HL-60 (cell line): ENCODE measurements at regions not wholly inside any gene's neighbourhood (a gene's known extent, or its start where the extent isn't known, plus 50 kb on each side); places are given as distances from the start of the nearest gene placed in this dataset.

Source experiments
- DNase-seq, 2 experiments: peaks; one replicate each; pipeline ENCODE4 v3.0.0-alpha.2; 2010 to 2020; ENCODE audit warnings: low read depth in 1 of 2, low spot score in 1 of 2
- H3K27ac ChIP-seq: fragments of 250-450 bp; sonication (Bioruptor Pico); replicated peaks from 2 replicates; pipeline ENCODE4 v1.5.1; 2020; ENCODE audit warnings: mild to moderate bottlenecking, moderate library complexity
- H3K27me3 ChIP-seq: fragments of 250-450 bp; sonication (Bioruptor Pico); 2 replicates; pipeline ENCODE4 v1.5.1; 2021; ENCODE audit warnings: mild to moderate bottlenecking, moderate library complexity; ENCODE audit not compliant: insufficient read depth, poor library complexity, severe bottlenecking
- H3K4me3 ChIP-seq: replicated peaks from 2 replicates; pipeline ENCODE4 v1.5.1; 2011; ENCODE audit warnings: mild to moderate bottlenecking, control low read depth, low read length; ENCODE audit not compliant: insufficient read depth
- GABPA ChIP-seq: IDR thresholded peaks from 2 replicates; pipeline ENCODE4 v1.6.1; 2012; ENCODE audit warnings: low read depth
- POLR2AphosphoS5 ChIP-seq: IDR thresholded peaks from 2 replicates; pipeline ENCODE4 v1.6.1; 2012; ENCODE audit warnings: low read depth
- SPI1 ChIP-seq: IDR thresholded peaks from 2 replicates; pipeline ENCODE4 v1.6.1; 2012; ENCODE audit warnings: low read depth, mild to moderate bottlenecking, borderline replicate concordance
- TF ChIP-seq, protein P1 (sequence below): IDR thresholded peaks from one replicate; pipeline ENCODE4 v1.5.1; 2011; ENCODE audit warnings: low read length, control low read depth, inconsistent platforms; ENCODE audit not compliant: insufficient read depth
- TF ChIP-seq, protein P2 (sequence below): IDR thresholded peaks from 2 replicates; pipeline ENCODE4 v1.6.1; 2012; ENCODE audit warnings: low read depth; ENCODE audit not compliant: insufficient replicate concordance

DNA sequence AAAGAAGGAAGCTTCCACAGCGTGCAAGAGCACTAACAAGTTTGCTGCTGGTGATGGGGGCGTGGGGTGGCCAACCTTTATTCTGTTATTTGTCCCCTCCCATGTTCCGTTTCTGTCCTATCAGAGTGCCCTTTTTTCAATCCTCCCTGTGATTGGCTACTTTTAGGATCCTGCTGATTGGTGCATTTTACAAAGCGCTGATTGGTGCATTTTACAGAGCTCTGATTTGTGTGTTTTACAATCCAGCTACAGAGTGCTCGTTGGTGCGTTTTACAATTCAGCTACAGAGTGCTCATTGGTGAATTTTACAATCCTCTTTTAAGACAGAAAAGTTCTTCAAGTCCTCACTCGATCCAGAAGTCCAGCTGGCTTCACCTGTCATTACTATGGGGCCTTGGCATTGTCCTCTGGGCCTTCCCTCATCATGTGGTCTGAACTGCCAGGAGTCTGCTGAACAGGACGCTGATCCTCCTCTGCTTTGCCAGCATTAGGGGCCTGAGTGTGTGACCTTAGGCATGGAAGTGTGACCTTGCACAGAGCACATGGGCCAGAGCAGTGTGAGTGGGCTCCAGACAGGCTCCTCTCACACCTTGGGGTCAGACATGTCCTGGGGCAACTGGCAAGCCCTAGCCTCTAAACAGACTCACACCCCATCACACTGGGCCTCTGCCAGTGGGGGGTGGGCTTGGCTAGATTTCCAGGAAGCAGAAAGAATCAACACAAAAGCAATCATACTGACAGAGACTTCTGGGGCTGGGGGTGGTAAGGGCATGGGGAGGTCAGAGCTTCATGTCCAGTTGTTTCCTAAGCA is 167.4 kb downstream of the PTPN20 start:
- TF ChIP-seq, protein P1, sequence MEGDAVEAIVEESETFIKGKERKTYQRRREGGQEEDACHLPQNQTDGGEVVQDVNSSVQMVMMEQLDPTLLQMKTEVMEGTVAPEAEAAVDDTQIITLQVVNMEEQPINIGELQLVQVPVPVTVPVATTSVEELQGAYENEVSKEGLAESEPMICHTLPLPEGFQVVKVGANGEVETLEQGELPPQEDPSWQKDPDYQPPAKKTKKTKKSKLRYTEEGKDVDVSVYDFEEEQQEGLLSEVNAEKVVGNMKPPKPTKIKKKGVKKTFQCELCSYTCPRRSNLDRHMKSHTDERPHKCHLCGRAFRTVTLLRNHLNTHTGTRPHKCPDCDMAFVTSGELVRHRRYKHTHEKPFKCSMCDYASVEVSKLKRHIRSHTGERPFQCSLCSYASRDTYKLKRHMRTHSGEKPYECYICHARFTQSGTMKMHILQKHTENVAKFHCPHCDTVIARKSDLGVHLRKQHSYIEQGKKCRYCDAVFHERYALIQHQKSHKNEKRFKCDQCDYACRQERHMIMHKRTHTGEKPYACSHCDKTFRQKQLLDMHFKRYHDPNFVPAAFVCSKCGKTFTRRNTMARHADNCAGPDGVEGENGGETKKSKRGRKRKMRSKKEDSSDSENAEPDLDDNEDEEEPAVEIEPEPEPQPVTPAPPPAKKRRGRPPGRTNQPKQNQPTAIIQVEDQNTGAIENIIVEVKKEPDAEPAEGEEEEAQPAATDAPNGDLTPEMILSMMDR = no peak
- TF ChIP-seq, protein P2, sequence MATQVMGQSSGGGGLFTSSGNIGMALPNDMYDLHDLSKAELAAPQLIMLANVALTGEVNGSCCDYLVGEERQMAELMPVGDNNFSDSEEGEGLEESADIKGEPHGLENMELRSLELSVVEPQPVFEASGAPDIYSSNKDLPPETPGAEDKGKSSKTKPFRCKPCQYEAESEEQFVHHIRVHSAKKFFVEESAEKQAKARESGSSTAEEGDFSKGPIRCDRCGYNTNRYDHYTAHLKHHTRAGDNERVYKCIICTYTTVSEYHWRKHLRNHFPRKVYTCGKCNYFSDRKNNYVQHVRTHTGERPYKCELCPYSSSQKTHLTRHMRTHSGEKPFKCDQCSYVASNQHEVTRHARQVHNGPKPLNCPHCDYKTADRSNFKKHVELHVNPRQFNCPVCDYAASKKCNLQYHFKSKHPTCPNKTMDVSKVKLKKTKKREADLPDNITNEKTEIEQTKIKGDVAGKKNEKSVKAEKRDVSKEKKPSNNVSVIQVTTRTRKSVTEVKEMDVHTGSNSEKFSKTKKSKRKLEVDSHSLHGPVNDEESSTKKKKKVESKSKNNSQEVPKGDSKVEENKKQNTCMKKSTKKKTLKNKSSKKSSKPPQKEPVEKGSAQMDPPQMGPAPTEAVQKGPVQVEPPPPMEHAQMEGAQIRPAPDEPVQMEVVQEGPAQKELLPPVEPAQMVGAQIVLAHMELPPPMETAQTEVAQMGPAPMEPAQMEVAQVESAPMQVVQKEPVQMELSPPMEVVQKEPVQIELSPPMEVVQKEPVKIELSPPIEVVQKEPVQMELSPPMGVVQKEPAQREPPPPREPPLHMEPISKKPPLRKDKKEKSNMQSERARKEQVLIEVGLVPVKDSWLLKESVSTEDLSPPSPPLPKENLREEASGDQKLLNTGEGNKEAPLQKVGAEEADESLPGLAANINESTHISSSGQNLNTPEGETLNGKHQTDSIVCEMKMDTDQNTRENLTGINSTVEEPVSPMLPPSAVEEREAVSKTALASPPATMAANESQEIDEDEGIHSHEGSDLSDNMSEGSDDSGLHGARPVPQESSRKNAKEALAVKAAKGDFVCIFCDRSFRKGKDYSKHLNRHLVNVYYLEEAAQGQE = no peak
- TF ChIP-seq POLR2AphosphoS5 = no peak
- no peak for TF ChIP-seq SPI1
- no peak for TF ChIP-seq GABPA
- no peak for DNase-seq
- no peak overlapping the region for H3K27ac ChIP-seq
- H3K27me3 ChIP-seq = peaks cover 5% of the 10 kb centered on the region
- H3K4me3 ChIP-seq = no peak overlapping the region

DNA sequence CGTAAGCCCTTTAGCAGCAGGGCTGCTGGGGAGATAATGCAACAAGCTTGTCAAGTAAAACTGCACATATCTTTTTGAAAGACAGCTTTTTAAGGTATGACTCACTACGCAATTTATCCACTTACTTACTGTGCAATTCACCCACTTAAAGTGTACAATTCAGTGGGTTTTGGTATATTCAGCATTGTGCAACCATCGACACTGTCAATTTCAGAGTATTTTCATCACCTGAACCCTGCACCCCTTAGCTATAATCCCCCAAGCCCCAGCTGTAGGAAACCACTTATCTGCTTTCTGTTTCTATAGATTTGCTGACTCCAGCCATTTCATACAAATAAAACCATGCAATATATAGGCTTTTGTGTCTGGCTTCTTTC is 168.0 kb downstream of the PTPN20 start:
- DNase-seq = no peak
- no peak overlapping the region for H3K4me3 ChIP-seq
- TF ChIP-seq, protein P2 = no peak
- no peak for TF ChIP-seq GABPA
- peaks cover 1% of the 10 kb centered on the region for H3K27me3 ChIP-seq
- H3K27ac ChIP-seq = no peak overlapping the region

DNA sequence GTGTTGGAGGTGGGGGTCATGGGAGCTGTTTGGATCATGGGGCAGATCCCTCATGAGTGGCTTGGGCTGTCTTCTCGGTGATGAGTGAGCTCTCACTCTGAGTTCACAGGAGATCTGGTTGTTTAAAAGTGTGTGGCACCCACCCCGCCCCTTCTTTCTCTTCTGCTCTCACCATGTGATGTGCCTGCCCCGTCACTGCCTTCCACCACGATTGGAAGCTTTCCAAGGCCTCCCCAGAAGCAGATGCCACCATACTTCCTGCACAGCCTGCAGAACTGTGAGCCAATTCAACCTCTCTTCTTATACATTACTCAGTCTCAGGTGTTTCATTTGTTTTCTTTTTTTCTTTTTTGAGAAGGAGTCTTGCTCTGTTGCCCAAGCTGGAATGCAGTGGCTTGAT is 170.0 kb downstream of the PTPN20 start:
- no peak overlapping the region for H3K27ac ChIP-seq
- no peak for DNase-seq
- TF ChIP-seq, protein P1 = no peak
- TF ChIP-seq, protein P2 = no peak
- TF ChIP-seq SPI1 = no peak
- TF ChIP-seq GABPA = no peak
- TF ChIP-seq POLR2AphosphoS5 = no peak
- no peak overlapping the region for H3K4me3 ChIP-seq
- H3K27me3 ChIP-seq = no peaks in the 10 kb centered on the region
